IMR-90 (cell line): ENCODE measurements at regions not wholly inside any gene's neighbourhood (a gene's known extent, or its start where the extent isn't known, plus 50 kb on each side); places are given as distances from the start of the nearest gene placed in this dataset. TPM values are rescaled to one million over a fixed set of nuclear protein-coding genes. Genes with fewer than 3 reads are reported as not detected.

Experiments used
- microRNA-seq, 2 experiments: library from miRNA; stranded (forward) in 1 of 2; unstranded in 1 of 2; fragments of 10-50 nt in 1 of 2; fragments of <30 nt in 1 of 2; gene quantifications in 1 of 2; microRNA quantifications in 1 of 2; one replicate each; pipeline versions ENCODE3 to v1.1.0; 2013 to 2020; ENCODE audit not compliant: insufficient read depth in 1 of 2, insufficient read length in 1 of 2, unreplicated experiment in 1 of 2
- small RNA-seq, 5 experiments: library from RNA; depleted of rRNA; stranded (forward); fragments of <200 nt; gene quantifications; one replicate each; pipeline ENCODE3, GENCODE V24; 2012

Small RNA genes lying in the stretch of these regions (microRNA-seq; reads per million reads assigned to microRNA genes)
- gene RN7SKP113 (ENCODE audit: insufficient read depth, insufficient read length): not detected

Small RNA genes lying in the stretch of these regions (small RNA-seq; reads per million reads assigned to genes)
- 0 to 0.08 (median 0) reads per million in 5 experiments for gene RN7SKP113
